Hematopoietic multipotent progenitor cell (in vitro differentiated cells): ENCODE measurements at regions not wholly inside any gene's neighbourhood (a gene's known extent, or its start where the extent isn't known, plus 50 kb on each side); places are given as distances from the start of the nearest gene placed in this dataset.
A peak's percentile ranks its signal among the peaks of the same experiment; 100 is the strongest.

Source experiments
- DNase-seq, 3 donors: peaks; one replicate each; pipeline ENCODE4 v3.0.0-alpha.2; 2011 to 2015; ENCODE audit warnings: low read depth in 2 of 3, low spot score in 2 of 3

DNA sequence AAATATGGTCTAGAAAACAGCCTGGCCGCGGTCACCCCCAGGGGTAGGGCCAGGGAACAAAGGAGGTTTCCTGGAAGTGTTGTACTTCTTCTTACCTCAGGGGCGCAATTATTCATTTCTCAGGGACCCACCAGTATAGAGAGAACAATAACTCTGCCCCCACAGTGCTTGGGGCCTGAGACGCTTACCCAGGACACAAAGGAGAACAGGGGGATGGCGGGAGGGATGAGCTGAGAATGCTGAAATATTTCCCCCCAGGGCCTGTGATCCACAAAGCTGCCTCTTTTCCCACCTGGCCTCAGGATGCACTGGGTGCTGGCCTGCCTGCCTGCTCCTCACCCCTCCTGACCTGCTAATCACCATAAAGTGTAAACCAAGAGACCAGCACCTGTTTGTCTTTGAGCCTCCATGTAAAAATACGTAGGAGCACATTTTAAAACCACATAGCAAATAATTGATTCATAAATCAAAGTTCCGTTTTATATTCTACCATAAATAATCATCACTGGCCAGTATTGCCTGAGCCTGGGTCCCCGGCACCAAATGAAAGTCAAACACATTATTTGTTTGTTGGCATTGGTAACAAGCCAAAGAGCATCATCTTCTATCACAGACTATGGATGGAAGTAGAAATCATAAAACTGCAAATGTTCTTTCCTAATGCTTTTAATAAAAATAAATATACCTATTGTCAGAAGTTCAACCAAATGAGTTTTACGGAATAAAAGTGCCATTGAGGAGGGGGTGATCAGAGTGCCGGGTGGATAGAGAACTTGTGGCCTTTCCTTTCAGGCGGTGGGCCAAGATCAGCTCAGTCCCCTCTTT lies 67.3 kb upstream of the RMDN2 start:
- DNase-seq = no peak

DNA sequence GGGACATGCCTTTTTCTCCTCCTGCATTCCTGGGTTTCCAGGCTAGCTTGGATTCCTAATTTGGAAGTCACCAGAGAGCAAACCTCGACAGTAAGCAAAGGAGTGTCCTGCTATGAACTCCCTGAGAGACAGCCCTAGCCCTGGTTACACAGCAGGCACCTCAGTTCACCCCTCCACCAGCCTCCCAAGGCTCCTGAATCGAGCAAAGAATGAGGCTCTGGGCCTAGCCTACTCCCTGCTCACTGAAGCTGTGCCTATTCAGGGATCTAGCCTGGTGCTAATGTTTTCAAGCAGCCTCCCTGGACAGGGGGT lies 66.7 kb upstream of the RMDN2 start:
- no peak for DNase-seq

DNA sequence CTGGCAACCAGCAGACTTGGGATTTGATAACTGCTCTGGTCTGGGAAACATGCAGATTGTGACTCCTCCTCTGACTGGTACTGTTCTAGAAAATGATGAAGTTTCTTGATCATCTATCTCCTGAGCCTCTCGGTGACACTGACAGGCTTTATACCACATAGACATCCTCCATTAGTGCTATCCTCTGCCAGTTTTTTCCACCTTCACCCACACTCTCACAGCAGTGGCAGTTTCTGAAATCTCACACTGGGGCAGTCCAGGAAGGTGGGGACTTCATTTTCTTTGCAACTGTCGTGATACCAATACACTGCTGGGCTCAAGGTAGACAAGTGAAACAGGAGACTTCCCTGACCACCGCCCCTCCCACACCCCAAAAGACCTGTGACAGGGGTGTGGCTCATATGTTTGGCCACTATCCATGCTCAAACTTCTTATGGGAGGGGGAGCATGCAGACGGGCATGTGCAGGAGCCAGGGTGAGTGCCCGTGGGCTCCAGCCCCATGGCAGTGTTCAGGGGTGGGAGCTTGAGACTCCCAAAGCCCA lies 66.3 kb upstream of the RMDN2 start:
- no peak for DNase-seq

DNA sequence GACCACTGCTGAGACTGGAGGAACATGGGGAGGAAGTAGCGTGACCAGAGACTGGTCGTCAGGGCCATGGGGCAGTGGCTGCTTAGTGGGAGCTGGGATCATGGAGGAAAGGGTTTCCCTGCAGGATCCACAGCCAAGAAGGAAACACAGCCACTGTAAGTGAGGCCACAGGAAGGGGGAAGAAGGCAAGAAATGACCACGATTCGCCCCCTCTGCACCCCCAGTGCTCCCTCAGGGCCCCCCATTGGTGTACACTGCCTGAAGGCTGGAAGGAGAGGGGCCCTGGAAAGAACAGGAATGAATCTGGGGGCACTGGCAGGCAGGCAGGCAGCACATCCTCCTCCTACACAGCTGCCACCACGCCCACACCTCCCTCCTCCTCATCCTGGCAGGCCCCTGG lies 62.5 kb upstream of the RMDN2 start:
- DNase-seq = no peak

DNA sequence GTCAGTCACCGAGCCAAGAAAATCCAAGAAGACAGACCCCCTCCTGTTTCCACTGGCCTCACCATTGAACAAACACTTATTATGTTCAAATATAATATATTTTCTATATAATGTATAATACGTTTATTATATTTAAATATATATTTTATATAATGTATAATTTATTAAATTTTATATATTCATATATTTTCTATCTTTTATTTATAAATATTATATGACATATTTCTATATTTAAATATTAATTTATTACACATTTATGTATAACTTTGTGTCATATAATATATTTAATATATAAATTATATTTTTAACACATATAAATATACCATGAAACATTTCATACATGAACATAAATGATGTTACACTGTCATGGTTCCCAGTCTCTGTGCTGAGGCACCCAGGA lies 60.9 kb upstream of the RMDN2 start:
- no peak for DNase-seq

DNA sequence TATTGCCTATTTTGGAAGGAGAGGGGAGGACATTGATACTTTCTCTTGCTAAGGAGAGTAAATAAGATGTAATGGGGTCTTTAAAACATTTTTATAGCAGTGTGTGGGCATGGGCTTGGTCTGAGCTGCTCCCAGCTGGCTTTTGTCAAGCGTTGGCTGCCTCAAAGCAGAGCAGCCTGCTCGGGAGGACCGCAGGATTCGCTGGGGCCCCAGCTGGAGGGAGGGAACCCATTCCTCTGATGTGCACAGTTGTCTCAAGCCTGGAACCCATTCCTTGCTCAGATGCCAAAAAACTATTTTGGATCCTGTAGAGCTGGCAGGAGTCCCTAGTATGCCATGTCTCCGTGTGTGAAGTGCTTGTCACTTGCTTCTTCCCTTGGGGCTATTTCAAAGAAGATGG lies 59.4 kb upstream of the RMDN2 start:
- no peak for DNase-seq

DNA sequence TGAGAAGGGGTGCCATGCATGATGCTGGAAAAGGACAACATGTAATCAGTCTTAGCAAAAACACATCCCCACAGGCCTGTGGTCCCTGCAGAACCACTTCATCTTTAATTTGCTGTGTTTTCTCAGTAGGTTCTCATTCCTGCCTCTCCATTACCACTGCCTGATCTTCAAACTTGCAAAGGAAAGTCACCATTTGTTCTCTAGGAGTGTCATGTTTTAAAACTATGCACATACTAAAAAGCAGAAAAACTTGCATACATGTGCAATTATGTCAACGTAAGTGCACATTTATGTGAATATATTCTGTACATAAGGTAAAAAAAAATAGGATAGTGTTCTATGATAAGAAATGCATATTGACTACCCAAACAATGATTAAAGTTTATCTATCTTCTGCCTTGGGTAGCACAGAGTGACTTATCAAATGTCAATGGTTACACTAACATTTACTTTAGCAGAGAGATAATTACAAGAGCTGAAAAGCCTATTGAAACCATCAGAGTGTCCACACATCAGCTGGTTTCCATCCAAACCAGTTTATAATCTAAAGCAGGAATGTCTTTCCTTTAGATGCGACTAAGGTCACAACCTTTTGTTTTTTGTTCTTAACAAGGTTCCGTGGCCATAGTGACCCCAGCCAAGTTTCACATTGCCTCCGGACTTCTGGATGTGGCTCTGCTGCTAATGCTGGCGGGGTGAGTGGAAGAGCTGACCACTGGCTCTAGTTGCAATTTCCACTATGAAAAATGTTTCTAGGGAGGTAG lies 58.7 kb upstream of the RMDN2 start:
- DNase-seq = no peak

DNA sequence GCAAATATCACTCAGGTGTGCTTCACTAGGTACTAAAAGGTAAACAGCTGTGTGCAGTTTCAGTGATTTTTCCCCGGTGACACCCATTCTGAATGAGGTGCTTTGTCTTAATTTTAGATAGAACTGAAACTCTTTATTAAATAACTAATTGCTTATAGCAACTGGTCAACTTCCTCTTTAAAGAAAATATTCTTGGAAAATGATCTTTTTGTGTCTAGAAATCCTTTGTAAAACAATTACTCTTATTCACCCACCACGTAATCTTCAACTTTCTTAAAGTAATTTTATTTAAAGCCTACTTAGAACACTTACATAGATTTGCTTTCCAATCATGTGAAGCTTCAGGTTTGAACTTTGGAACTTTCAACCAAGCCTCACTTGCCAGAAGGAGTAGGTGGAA lies 57.9 kb upstream of the RMDN2 start:
- DNase-seq = no peak

DNA sequence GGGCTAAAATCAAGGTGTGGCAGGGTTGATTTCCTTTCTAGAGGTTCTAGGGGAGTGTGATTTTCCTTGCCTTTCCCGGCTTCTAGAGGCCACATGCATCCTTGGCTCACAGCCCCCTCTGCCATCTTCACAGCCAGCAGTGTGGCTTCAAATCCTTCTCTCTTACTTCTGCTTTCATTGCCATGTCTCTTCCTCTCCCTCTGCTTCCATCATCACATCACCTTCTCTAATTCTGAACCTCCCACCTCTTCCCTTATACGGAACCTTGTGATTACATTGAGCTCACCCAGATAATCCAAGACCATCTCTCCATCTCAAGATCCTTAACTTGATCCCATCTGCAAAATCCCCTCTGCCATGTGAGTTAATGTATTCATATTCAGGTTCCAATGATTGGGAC lies 56.2 kb upstream of the RMDN2 start:
- DNase-seq = no peak

DNA sequence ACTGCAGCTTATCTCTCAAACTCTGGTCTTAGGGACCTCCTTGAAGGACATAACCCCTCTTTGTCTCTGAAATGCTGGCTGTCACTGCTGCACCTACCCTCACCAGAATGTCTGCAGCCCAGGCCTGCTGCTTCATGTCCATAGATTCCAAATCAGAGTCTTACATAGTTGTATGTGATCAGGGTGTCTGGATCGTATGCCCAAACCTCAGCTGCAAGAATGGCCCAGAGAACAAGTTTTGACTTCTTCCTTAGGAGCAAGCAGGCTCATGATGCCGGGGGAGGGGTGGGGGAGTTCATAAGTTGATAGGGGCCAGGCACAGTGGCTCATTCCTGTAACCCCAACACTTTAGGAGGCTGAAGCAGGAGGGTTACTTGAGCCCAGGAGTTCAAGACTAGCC lies 55.8 kb upstream of the RMDN2 start:
- DNase-seq = no peak

DNA sequence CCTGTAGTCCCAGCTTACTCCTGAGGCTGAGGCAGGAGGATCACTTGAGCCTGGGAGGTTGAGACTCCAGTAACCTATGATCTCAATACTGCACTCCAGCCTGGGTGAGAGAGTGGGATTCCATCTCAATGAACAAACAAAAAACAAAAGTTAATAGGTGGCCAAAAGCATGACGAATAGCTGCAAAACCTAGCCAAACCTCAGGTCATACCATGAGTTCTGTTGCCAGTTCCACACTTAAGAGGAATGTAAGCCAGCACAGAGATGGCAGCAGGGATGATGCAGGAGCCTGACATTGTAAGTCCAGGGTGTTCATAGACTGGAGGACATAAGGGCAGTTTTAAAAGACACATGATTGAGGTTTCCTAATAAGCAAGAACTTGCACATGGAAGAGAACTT lies 55.3 kb upstream of the RMDN2 start:
- no peak for DNase-seq

DNA sequence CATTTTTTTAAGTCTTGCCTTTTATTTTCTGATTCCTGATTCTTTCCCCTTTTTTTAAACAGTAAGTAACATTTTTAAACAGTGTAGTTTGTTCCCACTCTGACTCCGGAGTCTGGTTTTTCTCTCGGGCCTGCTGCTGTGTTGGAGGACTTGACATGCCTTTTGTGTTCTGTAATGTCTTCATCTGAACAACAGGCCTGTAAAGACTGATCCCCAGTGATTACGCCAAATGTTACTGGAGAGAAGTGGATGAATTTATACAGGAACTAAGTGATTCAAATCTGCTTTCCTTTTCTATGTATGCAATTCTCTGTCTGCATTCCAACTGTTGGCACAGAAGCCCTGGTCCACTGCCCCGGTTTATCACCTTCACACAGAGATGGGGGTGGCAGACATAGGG lies 54.3 kb upstream of the RMDN2 start:
- DNase-seq = no peak

DNA sequence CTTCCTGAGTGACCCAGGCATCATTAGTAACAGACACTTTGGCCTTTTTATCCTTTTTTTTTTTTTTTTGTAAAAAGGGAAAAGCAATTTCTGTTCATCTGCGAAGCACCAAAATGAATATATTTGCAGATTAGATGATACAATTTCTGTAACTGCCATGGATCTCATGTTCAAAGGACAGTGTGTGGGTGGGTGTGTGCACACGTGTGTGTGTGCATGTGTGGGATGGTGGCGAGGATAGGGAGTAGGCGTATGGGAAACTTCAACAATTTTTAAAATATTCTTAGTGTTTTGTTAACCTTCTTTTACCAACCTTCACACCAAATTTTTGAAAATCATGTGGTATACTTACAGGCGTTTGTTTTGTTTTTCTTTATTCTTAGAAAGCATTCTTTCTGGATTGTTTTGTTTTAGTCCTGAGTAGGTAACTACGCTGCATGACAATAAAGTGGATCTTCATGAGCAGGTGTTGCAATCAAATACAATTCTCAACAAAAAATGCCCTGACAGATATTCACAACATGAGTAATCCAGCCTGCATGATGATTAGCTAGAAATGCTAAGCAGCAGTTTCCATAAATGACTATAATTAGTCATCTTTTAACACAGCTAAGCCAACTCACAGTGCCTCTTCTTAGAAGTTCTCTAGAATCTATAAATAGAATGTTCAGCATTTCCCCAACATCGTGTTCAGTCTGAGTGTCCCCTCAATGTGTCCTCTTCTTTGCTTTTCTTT lies 53.5 kb upstream of the RMDN2 start:
- DNase-seq = peak in 1 of 3 donors; percentile 31

DNA sequence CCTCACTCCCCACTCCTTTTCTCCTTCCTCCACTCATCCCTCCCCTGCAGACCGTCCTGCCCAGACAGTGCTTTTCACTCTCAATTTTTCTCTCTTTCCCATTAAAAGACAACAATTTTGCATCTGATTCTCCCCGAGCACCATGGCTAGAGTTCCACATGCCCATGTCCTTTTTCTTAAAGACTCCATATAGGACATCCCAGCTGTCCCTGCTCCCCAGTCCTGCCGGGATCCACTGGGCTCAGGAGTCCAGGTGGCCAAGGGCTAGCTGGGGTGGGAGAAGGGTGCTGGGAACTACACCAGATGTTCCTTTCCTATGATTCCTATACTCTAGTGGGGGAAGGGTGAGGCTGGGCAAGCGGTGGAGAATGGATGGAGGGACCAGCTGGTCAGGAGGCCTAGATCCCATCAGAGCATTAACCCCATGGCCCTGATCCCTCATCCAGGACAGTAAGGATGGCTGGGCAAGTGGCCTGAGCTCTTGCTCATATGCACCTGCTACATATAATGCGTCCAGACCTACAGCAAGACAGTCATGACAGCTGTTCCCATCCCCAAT lies 52.8 kb upstream of the RMDN2 start:
- no peak for DNase-seq

DNA sequence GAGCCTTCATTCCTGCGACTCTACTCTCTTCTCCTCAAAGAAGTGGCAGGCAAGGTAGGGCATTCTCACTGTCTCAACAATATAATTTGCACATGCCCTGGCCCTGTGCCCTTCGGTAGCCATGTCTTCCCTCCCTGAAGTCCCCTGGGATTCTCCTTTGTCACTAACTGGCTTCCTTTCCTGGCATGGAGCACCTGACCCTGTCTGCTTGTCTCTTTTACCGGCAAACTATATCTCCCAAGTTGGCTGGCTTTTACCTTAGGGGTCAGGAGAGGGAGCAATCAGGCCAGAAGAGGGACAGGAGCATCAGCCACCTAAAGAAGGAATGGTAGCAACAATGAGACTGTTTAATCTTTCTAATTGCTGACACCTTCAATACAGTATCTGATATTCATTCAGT lies 51.9 kb upstream of the RMDN2 start:
- DNase-seq = no peak

DNA sequence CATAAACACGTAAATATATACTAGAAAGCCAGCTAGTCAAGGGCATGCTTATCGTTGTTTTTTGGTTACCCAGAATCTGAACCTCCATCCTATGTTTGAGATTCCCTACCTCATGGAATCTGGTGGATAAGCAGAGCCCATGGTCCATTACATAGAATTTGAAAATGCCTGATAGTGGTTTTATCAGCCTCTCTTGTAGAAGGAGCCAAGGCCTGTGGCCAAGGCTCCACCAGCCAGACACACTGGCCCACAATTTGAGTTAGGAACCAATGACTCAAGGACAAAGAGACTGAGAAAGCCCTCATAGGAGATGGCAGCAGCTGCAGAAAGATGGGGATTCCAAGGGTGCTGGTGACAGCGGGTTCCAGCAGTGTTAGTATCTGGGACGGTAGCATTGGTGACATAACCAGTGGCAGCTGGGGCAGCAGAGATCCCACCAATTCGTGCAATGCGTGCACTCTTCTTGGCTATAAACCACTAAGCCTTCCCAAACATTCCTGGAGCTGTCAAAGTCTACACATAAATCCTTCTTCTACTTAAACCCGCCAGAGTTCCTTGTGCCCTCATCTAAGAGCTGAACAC lies 51.2 kb upstream of the RMDN2 start:
- no peak for DNase-seq

DNA sequence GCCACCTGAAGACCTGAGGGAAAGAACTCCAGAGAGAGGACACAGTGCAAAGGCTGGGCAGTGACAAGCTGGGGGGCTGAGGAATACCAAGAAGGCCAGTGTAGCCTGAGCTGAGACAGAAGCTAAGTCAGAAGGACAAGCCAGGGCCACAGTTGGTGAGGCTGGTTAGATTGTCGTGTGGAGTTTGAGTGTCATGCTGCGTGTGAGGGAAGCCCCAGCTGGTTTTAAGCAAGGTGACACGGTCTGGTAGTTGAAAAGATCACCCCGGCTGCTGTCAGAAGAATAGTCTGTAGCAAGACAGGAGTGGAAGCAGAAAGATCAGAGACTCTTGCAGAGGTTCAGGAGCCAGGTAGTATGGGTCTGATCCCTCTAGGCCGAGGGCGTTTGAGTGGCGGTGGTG lies 50.6 kb upstream of the RMDN2 start:
- DNase-seq = no peak
